ENCODE measurements at regions not wholly inside any gene's neighbourhood (a gene's known extent, or its start where the extent isn't known, plus 50 kb on each side); places are given as distances from the start of the nearest gene placed in this dataset.
"Not testable (repeated sequence)": the region's sequence is repeated elsewhere in the genome, so short reads cannot be mapped to it uniquely, and the experiment has no call there.

- no peak for ATAC-seq (replicated peaks)
- no peak for DNase-seq
- Mint-ChIP-seq H3K9me3 (peaks cover 0 to 2% of the 10 kb centered on the region in 2 donors), H3K4me3 (no peak overlapping the region), H3K27me3 (no peaks in the 10 kb centered on the region), H3K36me3 (ENCODE audit: insufficient read depth) (no peaks in the 10 kb centered on the region), H3K27ac (no peak overlapping the region), H3K4me1 (ENCODE audit: low read depth in 2 of 2) (no peaks in the 10 kb centered on the region)
Measured at GRCh38 chr5:60489856-60490255, 210.1 kb downstream of the DEPDC1B start.

- no peaks in the 10 kb centered on the region for H3K36me3 Mint-ChIP-seq (ENCODE audit: insufficient read depth)
- DNase-seq: no peak
- H3K27me3 Mint-ChIP-seq: no peaks in the 10 kb centered on the region
Measured at GRCh38 chr5:60489377-60489776, 210.6 kb downstream of the DEPDC1B start.

GRCh38 chr5:60488466-60489130, 211.4 kb downstream of the DEPDC1B start:
- H3K9me3 Mint-ChIP-seq: peaks cover 0 to 2% of the 10 kb centered on the region in 2 donors
- no peak overlapping the region for H3K4me3 Mint-ChIP-seq
- H3K36me3 Mint-ChIP-seq (ENCODE audit: insufficient read depth): no peaks in the 10 kb centered on the region
- H3K27ac Mint-ChIP-seq: no peak overlapping the region
- no peaks in the 10 kb centered on the region for H3K27me3 Mint-ChIP-seq
- H3K4me1 Mint-ChIP-seq (ENCODE audit: low read depth in 2 of 2): no peaks in the 10 kb centered on the region
- DNase-seq (no peak), ATAC-seq (replicated peaks) (no peak)

More at GRCh38 chr5:60489377-60489776, 210.6 kb downstream of the DEPDC1B start:
- Mint-ChIP-seq H3K9me3 (peaks cover 0 to 2% of the 10 kb centered on the region in 2 donors), H3K4me1 (ENCODE audit: low read depth in 2 of 2) (no peaks in the 10 kb centered on the region), H3K27ac (no peak overlapping the region), H3K4me3 (no peak overlapping the region)
- no peak for ATAC-seq (replicated peaks)

GRCh38 chr5:60487885-60488442, 212.0 kb downstream of the DEPDC1B start:
- no peaks in the 10 kb centered on the region for H3K36me3 Mint-ChIP-seq (ENCODE audit: insufficient read depth)
- DNase-seq: no peak
- H3K27me3 Mint-ChIP-seq: no peaks in the 10 kb centered on the region
- H3K27ac Mint-ChIP-seq: no peak overlapping the region
- H3K4me3 Mint-ChIP-seq: no peak overlapping the region
- peaks cover 0 to under 1% of the 10 kb centered on the region in 2 donors for H3K9me3 Mint-ChIP-seq
- no peak for ATAC-seq (replicated peaks)
- H3K4me1 Mint-ChIP-seq (ENCODE audit: low read depth in 2 of 2): no peaks in the 10 kb centered on the region

- DNase-seq: no peak
- ATAC-seq (replicated peaks): no peak
- Mint-ChIP-seq H3K4me3 (no peak overlapping the region), H3K27ac (no peak overlapping the region), H3K4me1 (ENCODE audit: low read depth in 2 of 2) (no peaks in the 10 kb centered on the region), H3K36me3 (ENCODE audit: insufficient read depth) (no peaks in the 10 kb centered on the region), H3K27me3 (no peaks in the 10 kb centered on the region), H3K9me3 (no peaks in the 10 kb centered on the region)
Measured at GRCh38 chr5:60487476-60487875, 212.5 kb downstream of the DEPDC1B start.

DNA sequence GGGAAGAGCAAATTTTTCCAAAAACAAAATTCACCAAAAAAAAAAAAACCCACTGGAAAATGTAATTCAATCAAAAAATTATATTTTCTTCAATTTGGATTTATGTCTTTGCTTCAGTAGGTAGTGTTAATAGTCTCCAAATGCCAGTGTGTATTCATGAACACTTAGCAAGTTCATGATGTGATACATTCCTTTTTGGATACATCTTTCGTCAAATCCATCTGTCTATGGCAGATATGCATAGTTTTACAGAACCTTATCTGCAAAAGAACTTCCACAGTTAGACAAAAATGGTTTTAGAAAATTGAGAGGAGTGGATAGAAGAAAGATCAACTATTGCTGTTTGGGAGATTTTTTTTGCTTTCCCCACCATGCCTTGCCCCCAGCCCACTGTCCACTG, 214.6 kb downstream of the DEPDC1B start:
- Mint-ChIP-seq H3K4me1 (ENCODE audit: low read depth in 2 of 2) (no peaks in the 10 kb centered on the region), H3K4me3 (no peak overlapping the region), H3K9me3 (no peaks in the 10 kb centered on the region), H3K36me3 (ENCODE audit: insufficient read depth) (no peaks in the 10 kb centered on the region), H3K27me3 (no peaks in the 10 kb centered on the region), H3K27ac (no peak overlapping the region)
- DNase-seq: no peak
- no peak for ATAC-seq (replicated peaks)

DNA sequence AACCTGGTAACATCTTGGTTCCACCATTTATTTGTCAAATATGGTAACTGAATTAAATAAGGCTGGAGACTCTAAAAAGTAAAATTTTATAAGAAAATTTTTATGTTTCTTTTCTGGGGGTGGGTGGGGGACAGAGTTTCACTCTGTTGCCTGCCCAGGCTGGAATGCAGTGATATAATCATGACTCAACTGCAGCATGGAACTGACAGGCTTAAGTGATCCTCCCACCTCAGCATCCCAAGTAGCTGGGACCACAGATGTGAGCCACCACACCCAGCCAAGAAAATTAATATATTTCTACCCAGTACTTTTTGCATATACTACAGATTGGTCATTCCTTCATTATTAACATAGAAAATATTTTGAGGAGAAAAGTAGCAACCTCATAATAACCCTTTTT, 216.9 kb downstream of the DEPDC1B start:
- H3K27me3 Mint-ChIP-seq: no peaks in the 10 kb centered on the region
- H3K9me3 Mint-ChIP-seq: no peaks in the 10 kb centered on the region
- DNase-seq (no peak), ATAC-seq (replicated peaks) (no peak)
- H3K27ac Mint-ChIP-seq: no peak overlapping the region
- no peaks in the 10 kb centered on the region for H3K36me3 Mint-ChIP-seq (ENCODE audit: insufficient read depth)
- H3K4me1 Mint-ChIP-seq (ENCODE audit: low read depth in 2 of 2): no peaks in the 10 kb centered on the region
- H3K4me3 Mint-ChIP-seq: no peak overlapping the region

DNA sequence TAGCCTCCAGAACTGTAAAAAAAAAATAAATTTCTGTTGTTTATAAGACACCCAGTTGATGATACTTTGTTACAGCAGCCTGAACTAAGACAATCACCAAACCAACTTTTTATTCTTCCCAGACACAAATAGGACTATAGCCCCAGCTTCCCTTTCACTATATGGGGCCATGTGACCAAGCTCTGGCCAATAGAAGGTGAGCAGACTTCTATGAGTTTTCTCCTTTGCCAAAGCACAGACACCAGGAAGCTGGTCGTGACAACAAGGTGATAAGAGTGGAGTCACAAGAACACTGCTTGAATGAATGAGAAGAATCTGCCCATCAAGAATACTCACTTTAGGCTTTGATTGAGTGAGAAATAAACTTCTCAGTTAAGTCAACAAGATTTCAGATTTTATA, 217.7 kb downstream of the DEPDC1B start:
- Mint-ChIP-seq H3K4me3 (no peak overlapping the region), H3K4me1 (ENCODE audit: low read depth in 2 of 2) (no peaks in the 10 kb centered on the region), H3K9me3 (no peaks in the 10 kb centered on the region), H3K27ac (no peak overlapping the region), H3K36me3 (ENCODE audit: insufficient read depth) (no peaks in the 10 kb centered on the region), H3K27me3 (no peaks in the 10 kb centered on the region)
- ATAC-seq (replicated peaks) (no peak), DNase-seq (no peak)

GRCh38 chr5:60479542-60479941, 220.4 kb downstream of the DEPDC1B start:
- Mint-ChIP-seq H3K4me3 (no peak overlapping the region), H3K9me3 (peaks cover 2 to 8% of the 10 kb centered on the region in 2 donors), H3K27me3 (no peaks in the 10 kb centered on the region), H3K36me3 (ENCODE audit: insufficient read depth) (no peaks in the 10 kb centered on the region), H3K4me1 (ENCODE audit: low read depth in 2 of 2) (no peaks in the 10 kb centered on the region), H3K27ac (no peak overlapping the region)
- ATAC-seq (replicated peaks): no peak
- no peak for DNase-seq

GRCh38 chr5:60477849-60478248, 222.1 kb downstream of the DEPDC1B start:
- no peak overlapping the region for H3K4me3 Mint-ChIP-seq
- H3K9me3 Mint-ChIP-seq: peaks cover 4 to 8% of the 10 kb centered on the region in 2 donors
- no peak overlapping the region for H3K27ac Mint-ChIP-seq
- no peak for DNase-seq
- H3K27me3 Mint-ChIP-seq: no peaks in the 10 kb centered on the region
- ATAC-seq (replicated peaks): no peak
- H3K4me1 Mint-ChIP-seq (ENCODE audit: low read depth in 2 of 2): no peaks in the 10 kb centered on the region
- no peaks in the 10 kb centered on the region for H3K36me3 Mint-ChIP-seq (ENCODE audit: insufficient read depth)

DNA sequence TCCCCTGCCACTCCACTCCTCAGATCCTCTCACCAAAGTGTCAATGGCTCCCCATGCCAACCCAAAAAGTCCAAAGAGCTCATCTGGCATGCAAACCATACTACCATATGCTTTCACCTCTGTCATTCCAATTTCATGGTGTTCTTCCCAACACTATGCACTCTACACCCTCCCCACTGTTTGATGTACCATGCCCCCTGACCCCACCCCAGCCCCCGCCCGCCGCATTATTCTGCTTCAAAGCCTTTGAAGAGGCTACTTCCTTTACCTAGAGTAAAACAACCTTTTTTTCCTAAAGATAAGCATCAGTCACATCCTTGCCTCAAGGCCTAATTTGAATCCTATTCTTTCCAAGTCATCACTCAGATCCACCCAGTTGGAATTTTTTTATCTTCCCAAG, 226.3 kb downstream of the DEPDC1B start:
- H3K4me3 Mint-ChIP-seq: no peak overlapping the region
- H3K27ac Mint-ChIP-seq: no peak overlapping the region
- H3K27me3 Mint-ChIP-seq: no peaks in the 10 kb centered on the region
- ATAC-seq (replicated peaks) (no peak), DNase-seq (no peak)
- H3K4me1 Mint-ChIP-seq (ENCODE audit: low read depth in 2 of 2): no peaks in the 10 kb centered on the region
- H3K36me3 Mint-ChIP-seq (ENCODE audit: insufficient read depth): no peaks in the 10 kb centered on the region
- H3K9me3 Mint-ChIP-seq: peaks cover 10 to 17% of the 10 kb centered on the region in 2 donors

DNA sequence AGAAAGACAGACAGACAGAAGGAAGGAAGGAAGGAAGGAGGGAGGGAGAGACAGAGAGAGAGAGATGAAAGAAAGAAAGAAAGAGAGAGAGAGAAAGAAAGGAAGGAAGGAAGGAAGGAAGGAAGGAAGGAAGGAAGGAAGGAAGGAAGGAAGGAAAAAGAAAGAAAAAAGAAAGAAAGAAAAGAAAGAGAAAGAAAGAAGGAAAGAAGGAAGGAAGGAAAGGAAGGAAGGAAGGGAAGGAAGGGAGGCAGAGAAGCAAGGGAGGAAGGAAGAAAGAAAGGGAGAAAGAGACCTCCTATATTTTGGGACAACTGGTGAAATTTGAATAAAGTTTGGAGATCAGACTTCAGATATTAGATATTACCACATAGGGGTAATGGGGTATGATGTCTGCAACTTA, 226.9 kb downstream of the DEPDC1B start:
- H3K9me3 Mint-ChIP-seq: peaks cover 12 to 18% of the 10 kb centered on the region in 2 donors
- not testable (repeated sequence) for H3K27me3 Mint-ChIP-seq; H3K36me3 Mint-ChIP-seq (ENCODE audit: insufficient read depth); H3K4me1 Mint-ChIP-seq (ENCODE audit: low read depth in 2 of 2); ATAC-seq (replicated peaks); H3K4me3 Mint-ChIP-seq; H3K27ac Mint-ChIP-seq; DNase-seq

DNA sequence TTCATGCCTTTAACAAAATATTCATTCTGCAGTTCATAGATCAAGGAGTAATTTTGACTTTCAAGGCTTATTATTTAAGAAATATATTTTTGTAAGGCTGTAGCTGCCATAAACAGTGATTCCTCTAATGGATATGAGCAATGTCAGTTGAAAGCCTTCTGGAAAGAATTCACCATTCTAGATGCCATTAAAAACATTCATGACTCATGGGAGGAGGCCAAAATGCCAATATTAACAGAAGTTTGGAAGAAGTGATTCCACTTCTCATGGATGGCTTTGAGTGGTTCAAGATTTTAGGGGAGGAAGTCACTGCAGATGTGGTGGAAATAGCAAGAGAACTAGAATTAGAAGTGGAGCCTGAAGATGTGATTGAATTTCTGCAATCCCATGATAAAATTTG, 229.1 kb downstream of the DEPDC1B start:
- Mint-ChIP-seq H3K27ac (no peak overlapping the region), H3K27me3 (no peaks in the 10 kb centered on the region), H3K4me1 (ENCODE audit: low read depth in 2 of 2) (no peaks in the 10 kb centered on the region), H3K36me3 (ENCODE audit: insufficient read depth) (no peaks in the 10 kb centered on the region), H3K4me3 (no peak overlapping the region), H3K9me3 (peaks cover 10% of the 10 kb centered on the region in 2 donors)
- ATAC-seq (replicated peaks) (no peak), DNase-seq (no peak)

GRCh38 chr5:60469286-60469685, 230.7 kb downstream of the DEPDC1B start:
- DNase-seq: no peak
- ATAC-seq (replicated peaks): no peak
- Mint-ChIP-seq H3K4me1 (ENCODE audit: low read depth in 2 of 2) (no peaks in the 10 kb centered on the region), H3K27ac (no peak overlapping the region), H3K9me3 (peaks cover 10% of the 10 kb centered on the region in 2 donors), H3K4me3 (no peak overlapping the region), H3K36me3 (ENCODE audit: insufficient read depth) (no peaks in the 10 kb centered on the region), H3K27me3 (no peaks in the 10 kb centered on the region)
